Vagina (tissue), 2 donors: ENCODE measurements at regions not wholly inside any gene's neighbourhood (a gene's known extent, or its start where the extent isn't known, plus 50 kb on each side); places are given as distances from the start of the nearest gene placed in this dataset.

Experiments used
- POLR2AphosphoS5 ChIP-seq, 2 donors: sonication (generic); formaldehyde crosslinking; IDR thresholded peaks; one replicate each; pipeline ENCODE4 v1.9.0; 2017; ENCODE audit warnings: antibody characterized with exemption in 2 of 2, mild to moderate bottlenecking in 2 of 2, low read depth in 1 of 2; ENCODE audit not compliant: insufficient read depth in 1 of 2
- TF ChIP-seq, protein P1 (sequence below), 3 experiments: fragments of 450-650 bp in 2 of 3; fragments of 200-600 bp in 1 of 3; sonication (generic) in 1 of 3; IDR thresholded peaks; one replicate each; pipeline ENCODE4 v1.5.1; 2017 to 2019; ENCODE audit warnings: antibody characterized with exemption in 3 of 3, mild to moderate bottlenecking in 2 of 3, moderate library complexity in 2 of 3

DNA sequence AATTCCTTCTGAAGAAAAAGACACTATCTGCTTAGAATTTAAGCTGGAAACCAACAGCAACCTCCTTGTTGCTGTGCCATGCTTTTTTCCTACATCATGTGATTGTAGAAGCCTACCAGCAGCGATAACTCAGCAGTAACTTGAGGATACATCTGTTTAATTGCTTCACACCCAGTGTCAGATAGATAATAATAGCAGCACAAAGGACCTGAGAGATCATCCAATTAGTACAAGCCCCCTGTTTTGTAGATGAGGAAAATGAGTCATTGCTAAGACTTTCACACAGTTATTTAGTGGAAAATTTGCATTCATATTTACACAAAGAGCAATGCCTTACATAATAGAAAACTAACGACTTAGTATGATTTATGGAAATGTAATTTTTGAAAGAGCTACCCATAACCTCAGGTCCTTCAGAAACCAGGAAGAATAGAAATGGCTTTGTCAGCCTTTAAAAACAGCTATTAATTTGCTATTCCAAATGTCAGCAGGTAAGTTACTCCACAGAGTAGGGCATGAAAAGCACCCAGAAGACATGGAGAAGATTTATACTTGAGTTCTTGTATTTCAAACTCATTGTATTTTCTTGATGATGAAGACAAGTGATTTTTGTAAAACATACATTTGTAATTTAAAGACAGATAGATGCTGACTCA lies 93.7 kb upstream of the SGCG start:
- TF ChIP-seq, protein P1, sequence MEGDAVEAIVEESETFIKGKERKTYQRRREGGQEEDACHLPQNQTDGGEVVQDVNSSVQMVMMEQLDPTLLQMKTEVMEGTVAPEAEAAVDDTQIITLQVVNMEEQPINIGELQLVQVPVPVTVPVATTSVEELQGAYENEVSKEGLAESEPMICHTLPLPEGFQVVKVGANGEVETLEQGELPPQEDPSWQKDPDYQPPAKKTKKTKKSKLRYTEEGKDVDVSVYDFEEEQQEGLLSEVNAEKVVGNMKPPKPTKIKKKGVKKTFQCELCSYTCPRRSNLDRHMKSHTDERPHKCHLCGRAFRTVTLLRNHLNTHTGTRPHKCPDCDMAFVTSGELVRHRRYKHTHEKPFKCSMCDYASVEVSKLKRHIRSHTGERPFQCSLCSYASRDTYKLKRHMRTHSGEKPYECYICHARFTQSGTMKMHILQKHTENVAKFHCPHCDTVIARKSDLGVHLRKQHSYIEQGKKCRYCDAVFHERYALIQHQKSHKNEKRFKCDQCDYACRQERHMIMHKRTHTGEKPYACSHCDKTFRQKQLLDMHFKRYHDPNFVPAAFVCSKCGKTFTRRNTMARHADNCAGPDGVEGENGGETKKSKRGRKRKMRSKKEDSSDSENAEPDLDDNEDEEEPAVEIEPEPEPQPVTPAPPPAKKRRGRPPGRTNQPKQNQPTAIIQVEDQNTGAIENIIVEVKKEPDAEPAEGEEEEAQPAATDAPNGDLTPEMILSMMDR (IDR thresholded peaks at IDR 0.05): no peak
- TF ChIP-seq POLR2AphosphoS5 (IDR thresholded peaks at IDR 0.05; ENCODE audit: insufficient read depth in 1 of 2, low read depth in 1 of 2): no peak
